Fibroblast of the conjunctiva (primary cell): ENCODE measurements at regions not wholly inside any gene's neighbourhood (a gene's known extent, or its start where the extent isn't known, plus 50 kb on each side); places are given as distances from the start of the nearest gene placed in this dataset.

Source experiments
- DNase-seq: peaks from one replicate; pipeline ENCODE4 v3.0.0-alpha.2; 2010; ENCODE audit warnings: low read depth

GRCh38 chr3:148585671-148586379, 111.9 kb upstream of the AGTR1 start:
- DNase-seq, result no peak

- no peak for DNase-seq
Observed at GRCh38 chr3:148588291-148588690, 109.4 kb upstream of the AGTR1 start.

- no peak for DNase-seq
Observed at GRCh38 chr3:148591525-148591924, 106.2 kb upstream of the AGTR1 start.

- DNase-seq, result no peak
Observed at GRCh38 chr3:148598619-148599018, 99.1 kb upstream of the AGTR1 start.

- DNase-seq, result no peak
Observed at GRCh38 chr3:148599481-148599880, 98.2 kb upstream of the AGTR1 start.

- DNase-seq, result no peak
Observed at GRCh38 chr3:148600440-148600839, 97.3 kb upstream of the AGTR1 start.

- no peak for DNase-seq
Observed at GRCh38 chr3:148600902-148601765, 96.6 kb upstream of the AGTR1 start.

- no peak for DNase-seq
Observed at GRCh38 chr3:148601766-148602685, 95.7 kb upstream of the AGTR1 start.

GRCh38 chr3:148604270-148605085, 93.2 kb upstream of the AGTR1 start:
- no peak for DNase-seq

GRCh38 chr3:148605521-148605920, 92.2 kb upstream of the AGTR1 start:
- DNase-seq, result no peak

- no peak for DNase-seq
Observed at GRCh38 chr3:148606979-148607378, 90.7 kb upstream of the AGTR1 start.

- DNase-seq, result no peak
Observed at GRCh38 chr3:148607491-148607890, 90.2 kb upstream of the AGTR1 start.

GRCh38 chr3:148612278-148612677, 85.4 kb upstream of the AGTR1 start:
- no peak for DNase-seq

GRCh38 chr3:148615382-148615781, 82.3 kb upstream of the AGTR1 start:
- DNase-seq, result no peak

GRCh38 chr3:148625095-148625736, 72.5 kb upstream of the AGTR1 start:
- DNase-seq, result no peak

- no peak for DNase-seq
Observed at GRCh38 chr3:148625991-148626390, 71.7 kb upstream of the AGTR1 start.

- DNase-seq, result no peak
Observed at GRCh38 chr3:148629006-148629405, 68.7 kb upstream of the AGTR1 start.

GRCh38 chr3:148631124-148631903, 66.4 kb upstream of the AGTR1 start:
- DNase-seq, result no peak

GRCh38 chr3:148641722-148642121, 56.0 kb upstream of the AGTR1 start:
- no peak for DNase-seq

GRCh38 chr3:148642214-148642613, 55.5 kb upstream of the AGTR1 start:
- no peak for DNase-seq
